Activated T-cell treated with anti-CD3 and anti-CD28 coated beads, Interleukin-2, amount 50 U/mL, for 72 hours (primary cell): ENCODE measurements at regions not wholly inside any gene's neighbourhood (a gene's known extent, or its start where the extent isn't known, plus 50 kb on each side); places are given as distances from the start of the nearest gene placed in this dataset.
A peak's percentile ranks its signal among the peaks of the same experiment; 100 is the strongest.

ENCODE experiments used
- ATAC-seq, 2 donors: fragments of 150-1000 bp; cut with Tn5 transposase; replicated peaks in 1 of 2; 2 replicates each; pipeline ENCODE4 v1.10.0; 2021; ENCODE audit warnings: moderate library complexity in 2 of 2, mild to moderate bottlenecking in 1 of 2
- DNase-seq, 2 donors: peaks; one replicate each; pipeline ENCODE4 v3.0.0; 2021 to 2022; ENCODE audit warnings: mixed read lengths in 1 of 2
- H3K27ac Mint-ChIP-seq: one replicate; pipeline ENCODE4 v1.8.0; 2022; ENCODE audit warnings: mild to moderate bottlenecking, moderate library complexity, mixed read lengths
- H3K27me3 Mint-ChIP-seq: one replicate; pipeline ENCODE4 v1.8.0; 2022; ENCODE audit warnings: low read depth, mixed read lengths
- H3K36me3 Mint-ChIP-seq, 2 donors: one replicate each; pipeline ENCODE4 v1.8.0; 2022; ENCODE audit warnings: mixed read lengths in 2 of 2, mild to moderate bottlenecking in 1 of 2; ENCODE audit not compliant: insufficient read depth in 2 of 2
- H3K4me1 Mint-ChIP-seq: one replicate; pipeline ENCODE4 v1.8.0; 2022; ENCODE audit warnings: low read depth, mixed read lengths
- H3K4me3 Mint-ChIP-seq, 2 donors: one replicate each; pipeline ENCODE4 v1.8.0; 2022; ENCODE audit warnings: mild to moderate bottlenecking in 2 of 2, mixed read lengths in 2 of 2, moderate library complexity in 2 of 2
- H3K9me3 Mint-ChIP-seq, 2 donors: one replicate each; pipeline ENCODE4 v1.8.0; 2022; ENCODE audit warnings: mixed read lengths in 2 of 2

DNA sequence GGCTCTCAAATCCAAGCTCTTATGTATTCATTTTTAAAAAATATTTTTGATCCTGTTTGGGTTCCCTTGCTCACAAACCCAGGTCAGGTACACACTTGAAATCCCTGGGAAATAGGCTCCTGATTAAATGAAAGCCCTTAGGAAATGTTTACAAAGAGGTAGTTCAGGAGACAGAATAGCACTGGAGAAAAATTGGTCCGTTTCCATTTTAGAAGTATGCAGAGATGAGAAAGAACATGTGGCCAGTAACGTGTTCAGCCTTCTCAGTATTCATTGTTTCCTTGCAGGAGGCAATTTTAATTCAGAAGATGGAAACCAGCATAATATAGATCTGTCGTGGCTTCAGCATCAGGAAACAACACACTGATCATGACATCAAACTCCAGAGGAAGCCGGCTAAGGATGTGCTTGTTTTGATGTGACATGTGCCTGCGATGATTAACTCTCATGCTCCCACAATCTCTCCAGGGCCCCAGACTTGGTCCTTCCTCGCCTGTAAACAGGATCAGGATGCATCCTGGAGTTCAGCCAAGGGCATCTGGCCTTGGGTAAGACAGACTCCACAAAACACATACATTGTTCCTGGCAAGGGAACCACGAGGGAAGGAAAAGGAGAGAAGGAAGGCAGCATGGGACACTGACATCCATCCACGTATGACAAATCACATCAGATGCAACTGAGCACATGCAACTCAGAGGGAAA, 350.5 kb upstream of the THBS1 start:
- H3K4me1 Mint-ChIP-seq, result peaks cover 12% of the 10 kb centered on the region
- H3K27me3 Mint-ChIP-seq, result no peaks in the 10 kb centered on the region
- ATAC-seq (no peak), DNase-seq (no peak)
- H3K9me3 Mint-ChIP-seq, result peaks cover 0 to 2% of the 10 kb centered on the region in 2 donors
- no peaks in the 10 kb centered on the region for H3K36me3 Mint-ChIP-seq
- no peak overlapping the region for H3K4me3 Mint-ChIP-seq
- H3K27ac Mint-ChIP-seq, result no peak overlapping the region

DNA sequence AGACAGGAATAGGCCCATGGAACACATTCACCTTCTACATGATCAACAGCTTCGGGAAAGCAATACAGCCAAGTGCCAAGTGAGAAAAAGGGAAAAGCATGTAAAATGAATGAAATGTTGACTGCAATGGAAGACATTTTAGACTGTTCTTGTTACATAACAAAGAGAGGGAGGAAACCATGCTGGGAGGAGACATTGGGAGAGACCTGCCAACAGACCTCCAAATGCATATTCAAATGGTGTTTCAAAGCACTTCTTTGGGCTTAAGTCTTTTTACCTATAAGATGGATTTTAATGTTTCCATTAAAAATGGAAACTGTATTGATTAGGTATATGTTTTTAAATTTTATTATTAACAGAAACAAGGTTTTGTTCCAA, 350.0 kb upstream of the THBS1 start:
- Mint-ChIP-seq H3K9me3 (peaks cover 0 to 2% of the 10 kb centered on the region in 2 donors), H3K27me3 (no peaks in the 10 kb centered on the region)
- ATAC-seq, result no peak

DNA sequence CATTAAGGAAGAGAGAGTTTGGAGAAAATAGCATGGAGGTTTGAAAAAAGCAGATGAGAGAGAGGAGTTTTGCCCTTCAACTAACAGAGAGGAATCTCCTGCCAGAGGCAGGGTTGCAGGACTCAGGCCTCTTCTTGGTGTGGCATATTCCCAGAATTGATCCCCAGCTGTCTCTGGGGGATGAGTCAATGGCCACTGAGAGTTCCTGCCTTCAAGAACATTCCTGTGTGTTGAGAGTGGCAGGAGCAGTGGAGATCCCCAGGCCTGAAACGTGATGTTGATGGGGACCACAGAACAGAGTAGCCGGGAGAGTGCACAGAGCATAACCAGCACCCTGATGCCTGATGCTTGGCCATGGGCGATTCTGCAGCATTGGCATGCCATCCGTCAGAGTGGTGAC, 348.4 kb upstream of the THBS1 start:
- DNase-seq (no peak), ATAC-seq (no peak)
- Mint-ChIP-seq H3K9me3 (peaks cover 0 to 2% of the 10 kb centered on the region in 2 donors), H3K36me3 (no peaks in the 10 kb centered on the region), H3K4me1 (peaks cover 13% of the 10 kb centered on the region), H3K27ac (no peak overlapping the region), H3K4me3 (no peak overlapping the region), H3K27me3 (no peaks in the 10 kb centered on the region)

More for the DNA sequence above, 350.0 kb upstream of the THBS1 start:
- Mint-ChIP-seq H3K4me3 (no peak overlapping the region), H3K4me1 (peaks cover 17% of the 10 kb centered on the region), H3K27ac (no peak overlapping the region), H3K36me3 (no peaks in the 10 kb centered on the region)
- no peak for DNase-seq

DNA sequence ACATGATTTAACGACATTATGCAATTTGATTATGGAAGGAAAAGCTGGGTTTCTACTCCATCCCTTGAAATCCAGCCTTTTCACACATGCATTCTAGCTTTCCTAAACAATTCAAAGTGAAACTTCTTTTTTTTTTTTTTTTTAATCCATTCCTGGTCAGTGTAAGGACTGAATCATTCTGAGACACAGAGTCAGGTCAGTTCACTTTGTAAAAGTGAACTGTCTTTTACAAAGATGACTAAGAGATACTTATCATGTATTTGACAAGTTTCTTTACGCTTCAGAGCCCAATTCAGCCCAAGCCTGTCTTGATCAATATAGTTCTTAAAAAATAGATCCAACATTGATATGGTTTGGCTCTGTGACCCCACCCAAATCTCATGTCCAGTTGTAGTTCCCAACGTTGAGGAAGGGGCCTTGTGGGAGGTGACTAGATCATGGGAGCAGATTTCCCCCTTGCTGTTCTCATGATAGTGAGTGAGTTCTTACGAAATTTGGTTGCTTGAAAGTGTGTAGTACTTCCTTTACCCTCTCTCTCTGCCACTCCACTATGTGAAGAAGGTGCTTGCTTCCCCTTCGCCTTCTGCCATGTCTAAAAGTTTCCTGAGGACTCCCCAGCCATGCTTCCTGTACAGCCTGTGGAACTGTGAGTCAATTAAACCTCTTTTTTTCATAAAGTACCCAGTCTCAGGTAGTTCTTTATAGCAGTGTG, 345.6 kb upstream of the THBS1 start:
- no peak overlapping the region for H3K4me3 Mint-ChIP-seq
- no peaks in the 10 kb centered on the region for H3K36me3 Mint-ChIP-seq
- H3K27ac Mint-ChIP-seq, result no peak overlapping the region
- peaks cover 0 to 2% of the 10 kb centered on the region in 2 donors for H3K9me3 Mint-ChIP-seq
- ATAC-seq, result peak; percentile 44 to 56
- H3K4me1 Mint-ChIP-seq, result peaks cover 13% of the 10 kb centered on the region
- H3K27me3 Mint-ChIP-seq, result no peaks in the 10 kb centered on the region
- no peak for DNase-seq

DNA sequence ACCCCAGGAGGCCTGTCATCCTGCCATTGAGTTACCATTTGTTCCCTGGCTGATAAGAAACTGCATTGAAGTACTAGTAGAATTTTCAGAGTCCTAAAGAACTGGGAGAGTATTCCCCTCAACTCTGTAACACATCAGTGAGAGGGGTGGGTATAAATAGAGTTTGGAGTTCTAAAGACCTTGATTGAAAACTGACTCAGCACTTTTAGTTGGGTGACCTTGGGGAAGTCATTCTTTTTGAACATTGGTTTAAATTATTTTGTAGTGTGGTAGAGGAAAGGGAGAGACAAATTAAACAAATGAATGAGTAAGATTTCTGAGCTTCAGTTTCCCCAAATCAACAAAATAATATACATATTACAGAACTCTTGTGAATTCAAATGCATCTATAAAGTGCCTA, 344.5 kb upstream of the THBS1 start:
- ATAC-seq (no peak), DNase-seq (no peak)
- peaks cover 0 to 2% of the 10 kb centered on the region in 2 donors for H3K9me3 Mint-ChIP-seq
- no peak overlapping the region for H3K27ac Mint-ChIP-seq
- H3K36me3 Mint-ChIP-seq, result no peaks in the 10 kb centered on the region
- H3K4me3 Mint-ChIP-seq, result no peak overlapping the region
- H3K4me1 Mint-ChIP-seq, result peaks cover 13% of the 10 kb centered on the region
- no peaks in the 10 kb centered on the region for H3K27me3 Mint-ChIP-seq

DNA sequence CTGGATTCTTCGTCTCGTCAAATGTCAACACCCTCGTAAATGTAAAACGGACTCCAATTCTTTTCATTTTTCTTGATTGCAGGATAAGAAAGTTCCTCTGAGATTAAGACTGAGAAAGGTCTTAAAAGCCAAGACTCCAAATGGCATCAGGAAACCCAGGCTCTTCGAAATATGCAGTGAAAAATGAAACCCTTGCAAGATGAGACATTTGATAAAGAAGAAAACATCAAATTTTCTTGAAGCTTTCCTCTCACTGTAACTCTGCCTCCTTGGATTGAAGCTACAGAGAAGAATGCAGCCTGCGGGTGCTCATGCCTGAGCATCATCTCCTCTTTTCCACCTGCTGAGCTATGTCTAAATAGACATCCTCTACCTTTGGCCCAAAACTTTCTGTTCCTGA, 342.4 kb upstream of the THBS1 start:
- no peak for DNase-seq
- H3K9me3 Mint-ChIP-seq, result no peaks in the 10 kb centered on the region
- peaks cover 13% of the 10 kb centered on the region for H3K4me1 Mint-ChIP-seq
- no peak for ATAC-seq
- no peaks in the 10 kb centered on the region for H3K27me3 Mint-ChIP-seq
- H3K4me3 Mint-ChIP-seq, result no peak overlapping the region
- H3K27ac Mint-ChIP-seq, result no peak overlapping the region
- H3K36me3 Mint-ChIP-seq, result no peaks in the 10 kb centered on the region

DNA sequence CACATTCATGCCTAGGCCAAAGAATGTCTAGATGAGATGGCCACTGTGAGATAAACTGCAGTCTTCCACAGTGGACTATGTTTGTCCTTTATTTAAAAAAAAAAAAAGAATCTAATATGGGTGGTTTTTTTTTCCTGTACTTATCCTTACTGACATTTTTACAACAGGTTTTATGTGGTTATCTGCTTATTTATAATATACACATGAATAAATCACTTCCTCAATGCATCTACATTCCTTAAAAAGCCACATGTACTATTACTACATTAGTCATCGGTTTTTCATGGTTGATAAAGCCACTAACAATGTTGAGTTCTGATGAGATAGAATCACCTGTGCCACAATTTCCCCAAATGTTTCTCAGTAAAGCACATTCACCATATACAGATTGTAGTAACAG, 341.3 kb upstream of the THBS1 start:
- no peaks in the 10 kb centered on the region for H3K36me3 Mint-ChIP-seq
- peaks cover 13% of the 10 kb centered on the region for H3K4me1 Mint-ChIP-seq
- no peaks in the 10 kb centered on the region for H3K9me3 Mint-ChIP-seq
- ATAC-seq (no peak), DNase-seq (no peak)
- no peak overlapping the region for H3K27ac Mint-ChIP-seq
- H3K27me3 Mint-ChIP-seq, result no peaks in the 10 kb centered on the region
- no peak overlapping the region for H3K4me3 Mint-ChIP-seq

DNA sequence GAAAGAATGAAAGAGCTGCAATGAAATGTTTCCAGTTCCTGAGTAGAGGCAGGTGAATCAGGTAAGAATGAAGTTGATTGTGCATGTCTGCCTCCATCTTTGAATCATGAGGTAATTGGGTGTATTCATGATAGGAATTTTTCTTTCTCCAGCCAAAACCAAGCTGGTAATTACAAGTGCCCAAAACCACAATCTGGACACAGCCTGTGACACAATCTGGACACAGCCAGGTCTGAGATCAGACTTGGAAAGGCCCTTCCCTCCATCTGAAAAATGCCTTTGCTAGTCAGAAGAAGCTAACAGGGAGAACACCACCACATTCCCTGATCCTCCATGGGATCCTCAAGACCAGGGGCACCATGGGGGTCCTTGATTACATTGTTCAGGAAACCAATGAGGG, 338.5 kb upstream of the THBS1 start:
- H3K27me3 Mint-ChIP-seq, result no peaks in the 10 kb centered on the region
- H3K36me3 Mint-ChIP-seq, result no peaks in the 10 kb centered on the region
- no peaks in the 10 kb centered on the region for H3K4me1 Mint-ChIP-seq
- DNase-seq, result no peak
- no peak overlapping the region for H3K4me3 Mint-ChIP-seq
- ATAC-seq, result no peak
- no peak overlapping the region for H3K27ac Mint-ChIP-seq
- H3K9me3 Mint-ChIP-seq, result no peaks in the 10 kb centered on the region

DNA sequence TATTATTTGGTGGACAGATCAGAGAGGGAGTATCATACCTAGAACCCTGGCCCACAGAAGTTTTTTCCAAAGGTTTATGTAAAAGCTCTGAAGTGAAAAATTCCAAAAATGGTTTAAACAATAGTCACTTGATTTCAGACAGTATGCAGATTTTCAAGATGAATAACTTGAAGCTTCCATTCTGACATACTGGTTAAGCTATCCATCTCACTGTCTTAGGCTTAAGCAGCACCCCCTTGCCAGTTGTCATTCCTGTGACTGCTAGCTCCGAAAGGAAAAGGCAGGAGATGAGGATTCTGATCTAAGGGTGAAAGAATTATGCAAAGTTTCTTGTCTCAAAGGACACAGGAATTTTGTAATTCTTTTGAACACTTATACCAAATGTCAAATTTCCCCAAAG, 337.5 kb upstream of the THBS1 start:
- H3K36me3 Mint-ChIP-seq, result no peaks in the 10 kb centered on the region
- no peaks in the 10 kb centered on the region for H3K9me3 Mint-ChIP-seq
- no peak overlapping the region for H3K4me3 Mint-ChIP-seq
- no peaks in the 10 kb centered on the region for H3K4me1 Mint-ChIP-seq
- no peak for DNase-seq
- peaks cover 5% of the 10 kb centered on the region for H3K27me3 Mint-ChIP-seq
- H3K27ac Mint-ChIP-seq, result no peak overlapping the region
- ATAC-seq, result no peak

DNA sequence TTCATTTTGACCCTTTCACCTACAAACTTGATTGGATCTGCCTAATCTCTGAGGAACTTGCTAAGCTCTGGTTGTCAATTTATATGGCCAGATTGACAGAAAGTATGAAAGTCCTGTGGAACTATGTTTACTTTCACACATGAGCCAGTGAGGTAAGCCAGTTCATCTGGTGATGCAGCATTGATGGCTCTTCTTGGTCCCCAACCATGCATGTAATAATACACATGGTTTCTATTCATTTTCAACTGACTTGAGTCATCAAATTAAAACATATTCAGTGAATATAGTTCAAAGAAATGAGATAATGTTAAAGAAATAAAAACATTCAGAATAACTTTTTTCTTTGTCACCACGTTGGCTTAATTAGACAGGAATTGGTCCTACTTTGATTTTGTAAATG, 336.1 kb upstream of the THBS1 start:
- H3K4me3 Mint-ChIP-seq, result no peak overlapping the region
- ATAC-seq (no peak), DNase-seq (no peak)
- H3K27ac Mint-ChIP-seq, result no peak overlapping the region
- no peaks in the 10 kb centered on the region for H3K36me3 Mint-ChIP-seq
- H3K9me3 Mint-ChIP-seq, result no peaks in the 10 kb centered on the region
- H3K27me3 Mint-ChIP-seq, result peaks cover 5% of the 10 kb centered on the region
- H3K4me1 Mint-ChIP-seq, result no peaks in the 10 kb centered on the region

DNA sequence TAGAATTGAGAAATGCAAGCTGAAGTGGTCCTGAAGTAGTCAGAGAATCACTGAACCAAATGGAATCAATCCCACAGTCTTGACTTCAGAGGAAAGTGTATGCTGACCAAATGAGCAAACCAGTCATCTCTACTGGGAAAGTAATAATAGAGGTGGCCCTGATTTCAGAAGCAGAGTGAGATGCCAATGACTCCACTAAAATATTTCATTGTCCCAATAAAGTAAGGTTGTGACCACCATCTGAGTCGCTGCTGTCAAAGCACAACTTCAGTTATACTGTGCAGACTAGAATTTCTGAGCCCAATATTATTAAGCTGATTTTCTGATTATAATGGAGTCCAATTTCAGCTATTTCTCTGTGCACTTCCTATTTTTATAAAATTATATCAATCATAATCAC, 334.4 kb upstream of the THBS1 start:
- H3K4me1 Mint-ChIP-seq, result peaks cover 14% of the 10 kb centered on the region

DNA sequence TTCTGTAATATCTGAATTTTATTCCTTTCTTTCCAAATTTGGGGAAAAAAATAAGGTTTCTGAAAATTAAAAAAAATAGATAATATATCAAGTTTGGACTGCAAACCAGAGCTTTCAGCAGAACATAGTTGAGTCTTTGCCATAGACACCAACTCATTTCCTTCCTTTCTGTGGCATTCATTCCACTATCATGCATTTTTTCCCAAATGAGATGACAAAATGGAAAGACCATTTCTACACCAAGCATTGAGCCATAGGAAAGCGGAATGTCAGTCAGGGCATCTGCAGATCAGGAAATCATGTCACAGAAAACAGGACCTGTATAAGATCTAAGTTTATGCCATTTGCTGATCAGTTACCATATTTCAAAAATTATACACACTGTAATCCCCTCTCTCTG, 333.3 kb upstream of the THBS1 start:
- Mint-ChIP-seq H3K27me3 (peaks cover 5% of the 10 kb centered on the region), H3K9me3 (no peaks in the 10 kb centered on the region), H3K4me3 (no peak overlapping the region), H3K4me1 (peaks cover 25% of the 10 kb centered on the region), H3K27ac (no peak overlapping the region), H3K36me3 (no peaks in the 10 kb centered on the region)
- DNase-seq, result no peak
- ATAC-seq, result no peak

More for the DNA sequence above, 334.4 kb upstream of the THBS1 start:
- ATAC-seq, result no peak
- Mint-ChIP-seq H3K9me3 (no peaks in the 10 kb centered on the region), H3K36me3 (no peaks in the 10 kb centered on the region), H3K4me3 (no peak overlapping the region), H3K27me3 (peaks cover 5% of the 10 kb centered on the region), H3K27ac (no peak overlapping the region)
- DNase-seq, result no peak

DNA sequence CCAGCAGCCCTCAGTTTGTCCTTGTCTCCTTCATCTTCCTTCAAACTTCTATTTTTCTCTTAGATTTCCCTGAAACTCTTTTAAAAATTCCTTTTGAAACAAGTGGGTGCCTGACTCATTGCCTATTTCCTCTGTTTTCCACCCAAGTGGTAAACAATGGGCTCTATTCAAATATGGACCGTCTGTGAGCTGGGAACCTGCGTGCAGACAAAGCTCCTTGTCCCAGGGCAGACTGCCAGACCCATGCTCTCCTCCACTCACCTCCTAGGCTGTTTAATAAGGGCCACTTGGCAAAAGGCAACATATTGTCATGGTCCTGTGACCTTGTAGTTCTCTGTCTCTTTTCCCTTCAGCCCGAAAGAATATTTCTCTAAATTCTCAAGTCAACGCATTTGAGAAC, 332.7 kb upstream of the THBS1 start:
- ATAC-seq, result no peak
- H3K4me3 Mint-ChIP-seq, result no peak overlapping the region
- peaks cover 5% of the 10 kb centered on the region for H3K27me3 Mint-ChIP-seq

DNA sequence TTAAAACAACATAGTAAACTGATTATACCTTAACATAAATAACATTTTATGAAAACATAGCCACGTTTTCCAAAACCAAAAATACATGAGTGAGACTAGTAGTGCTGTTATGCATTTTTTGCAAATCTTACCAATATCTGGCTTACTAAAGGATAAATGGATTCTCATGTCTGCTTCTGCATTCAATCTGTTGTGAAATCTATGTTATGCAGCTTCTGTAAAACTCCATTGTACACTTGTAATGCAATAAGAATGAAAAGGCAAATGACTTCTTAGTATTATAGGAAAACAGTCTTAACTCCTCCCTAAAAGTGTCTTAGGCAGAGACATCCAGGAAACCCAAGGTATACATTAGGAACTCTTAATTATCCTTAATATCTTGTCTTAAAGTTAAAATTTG, 330.9 kb upstream of the THBS1 start:
- no peaks in the 10 kb centered on the region for H3K9me3 Mint-ChIP-seq
- no peak for ATAC-seq
- H3K4me1 Mint-ChIP-seq, result peaks cover 26% of the 10 kb centered on the region
- no peak overlapping the region for H3K27ac Mint-ChIP-seq
- H3K27me3 Mint-ChIP-seq, result peaks cover 5% of the 10 kb centered on the region
- no peak for DNase-seq
- no peak overlapping the region for H3K4me3 Mint-ChIP-seq
- H3K36me3 Mint-ChIP-seq, result no peaks in the 10 kb centered on the region

More for the DNA sequence above, 332.7 kb upstream of the THBS1 start:
- H3K27ac Mint-ChIP-seq, result no peak overlapping the region
- peaks cover 26% of the 10 kb centered on the region for H3K4me1 Mint-ChIP-seq
- no peaks in the 10 kb centered on the region for H3K36me3 Mint-ChIP-seq
- H3K9me3 Mint-ChIP-seq, result no peaks in the 10 kb centered on the region
- DNase-seq, result no peak
